ENCODE measurements at regions not wholly inside any gene's neighbourhood (a gene's known extent, or its start where the extent isn't known, plus 50 kb on each side); places are given as distances from the start of the nearest gene placed in this dataset.

GRCh38 chr1:58908561-58909560 is 125.0 kb upstream of the JUN start:
- TF ChIP-seq CEBPB (IDR thresholded peaks at IDR 0.05) (peak; percentile 36; the same call in 1 of the 2 replicates), NFIC (IDR thresholded peaks at IDR 0.05) (no peak)

- TF ChIP-seq TCF12 (IDR thresholded peaks at IDR 0.05; ENCODE audit: low read depth) (no peak), CREB1 (IDR thresholded peaks at IDR 0.05; ENCODE audit: low read depth) (no peak), RAD21 (IDR thresholded peaks at IDR 0.05; ENCODE audit: low read depth) (no peak), YY1 (IDR thresholded peaks at IDR 0.05; ENCODE audit: low read depth) (no peak), EP300 (IDR thresholded peaks at IDR 0.05; ENCODE audit: borderline replicate concordance) (no peak), ZBTB7A (IDR thresholded peaks at IDR 0.05; ENCODE audit: low read depth) (no peak), EGR1 (IDR thresholded peaks at IDR 0.05) (no peak), TEAD4 (IDR thresholded peaks at IDR 0.05) (no peak), REST (IDR thresholded peaks at IDR 0.05; ENCODE audit: low read depth) (no peak), NFIC (IDR thresholded peaks at IDR 0.05) (no peak), USF1 (IDR thresholded peaks at IDR 0.05) (no peak), CEBPB (IDR thresholded peaks at IDR 0.05) (no peak), FOXM1 (IDR thresholded peaks at IDR 0.05; ENCODE audit: borderline replicate concordance, low read depth) (no peak), TAF1 (IDR thresholded peaks at IDR 0.05; ENCODE audit: low read depth) (no peak)
- TF ChIP-seq, protein P1, sequence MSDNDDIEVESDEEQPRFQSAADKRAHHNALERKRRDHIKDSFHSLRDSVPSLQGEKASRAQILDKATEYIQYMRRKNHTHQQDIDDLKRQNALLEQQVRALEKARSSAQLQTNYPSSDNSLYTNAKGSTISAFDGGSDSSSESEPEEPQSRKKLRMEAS (IDR thresholded peaks at IDR 0.05): no peak
Observed at GRCh38 chr1:58909914-58910681, 126.3 kb upstream of the JUN start.

DNA sequence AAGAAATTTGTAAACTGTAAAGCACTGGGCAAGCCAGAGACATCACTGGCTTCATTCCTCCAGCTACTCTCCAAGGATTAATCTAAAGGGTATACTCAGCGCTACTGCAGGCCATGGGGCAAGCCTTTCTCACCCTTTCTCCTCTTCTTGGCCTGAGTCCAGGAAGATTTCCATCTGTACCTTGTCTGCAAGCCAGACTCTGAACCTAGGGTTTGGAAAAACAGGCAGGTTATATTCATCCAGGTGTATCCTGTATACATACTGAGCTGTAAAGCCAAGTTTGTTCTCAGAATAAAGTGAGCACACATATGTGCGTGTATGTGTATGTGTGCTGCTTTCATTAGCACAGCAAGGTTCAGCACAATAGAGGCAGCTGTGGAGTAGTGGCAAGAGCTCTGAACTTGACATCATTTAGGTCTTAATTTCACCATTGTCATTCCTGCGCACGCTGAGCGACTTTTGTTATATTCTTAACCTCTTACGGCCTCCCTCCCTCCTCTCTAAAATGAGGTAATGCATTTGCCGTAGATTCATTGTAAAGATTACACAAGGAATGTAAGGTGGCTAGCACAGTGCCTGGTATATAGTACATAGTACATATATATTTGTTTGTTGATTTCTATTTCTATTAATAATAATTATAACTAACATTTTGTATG is 128.1 kb upstream of the JUN start:
- no peak for TF ChIP-seq USF1 (IDR thresholded peaks at IDR 0.05)
- TF ChIP-seq TAF1 (IDR thresholded peaks at IDR 0.05; ENCODE audit: low read depth): no peak
- TF ChIP-seq TCF12 (IDR thresholded peaks at IDR 0.05; ENCODE audit: low read depth): no peak
- no peak for TF ChIP-seq TEAD4 (IDR thresholded peaks at IDR 0.05)
- TF ChIP-seq EGR1 (IDR thresholded peaks at IDR 0.05): no peak
- no peak for TF ChIP-seq CEBPB (IDR thresholded peaks at IDR 0.05)
- no peak for TF ChIP-seq CREB1 (IDR thresholded peaks at IDR 0.05; ENCODE audit: low read depth)
- no peak for TF ChIP-seq EP300 (IDR thresholded peaks at IDR 0.05; ENCODE audit: borderline replicate concordance)

GRCh38 chr1:58914925-58915324 is 131.1 kb upstream of the JUN start:
- TF ChIP-seq TEAD4 (IDR thresholded peaks at IDR 0.05): no peak
- no peak for TF ChIP-seq EGR1 (IDR thresholded peaks at IDR 0.05)
- TF ChIP-seq EP300 (IDR thresholded peaks at IDR 0.05; ENCODE audit: borderline replicate concordance): no peak
- no peak for TF ChIP-seq USF1 (IDR thresholded peaks at IDR 0.05)
- TF ChIP-seq, protein P1 (IDR thresholded peaks at IDR 0.05): no peak
- no peak for TF ChIP-seq TAF1 (IDR thresholded peaks at IDR 0.05; ENCODE audit: low read depth)
- TF ChIP-seq CREB1 (IDR thresholded peaks at IDR 0.05; ENCODE audit: low read depth): no peak
- no peak for TF ChIP-seq ZBTB7A (IDR thresholded peaks at IDR 0.05; ENCODE audit: low read depth)
- TF ChIP-seq YY1 (IDR thresholded peaks at IDR 0.05; ENCODE audit: low read depth): no peak
- no peak for TF ChIP-seq RAD21 (IDR thresholded peaks at IDR 0.05; ENCODE audit: low read depth)
- no peak for TF ChIP-seq FOXM1 (IDR thresholded peaks at IDR 0.05; ENCODE audit: borderline replicate concordance, low read depth)
- TF ChIP-seq REST (IDR thresholded peaks at IDR 0.05; ENCODE audit: low read depth): no peak

All from Ishikawa (cell line).